ENCODE measurements at regions not wholly inside any gene's neighbourhood (a gene's known extent, or its start where the extent isn't known, plus 50 kb on each side); places are given as distances from the start of the nearest gene placed in this dataset.

DNA sequence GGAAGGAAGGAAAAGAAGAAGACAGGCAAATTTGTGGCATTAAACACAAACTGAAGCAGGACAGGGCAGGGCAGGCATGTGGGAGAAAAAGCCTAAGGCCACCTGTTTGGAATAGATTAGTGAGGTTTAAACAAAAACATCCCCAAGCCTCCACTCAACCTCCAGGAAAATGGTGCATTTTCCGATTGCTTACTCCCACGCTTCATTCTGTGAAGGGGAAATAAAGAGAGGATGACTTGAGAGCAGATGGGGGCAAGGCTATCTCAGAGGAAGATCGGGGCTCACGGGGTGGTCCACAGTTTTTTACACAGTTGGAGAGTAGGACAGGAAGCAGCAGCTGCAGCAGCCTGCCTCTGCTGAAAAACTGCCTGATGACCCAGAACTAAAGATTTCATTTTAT, 250.9 kb downstream of the DUSP6 start:
- DNase-seq (ENCODE audit: low read depth in 2 of 2) = no peak

DNA sequence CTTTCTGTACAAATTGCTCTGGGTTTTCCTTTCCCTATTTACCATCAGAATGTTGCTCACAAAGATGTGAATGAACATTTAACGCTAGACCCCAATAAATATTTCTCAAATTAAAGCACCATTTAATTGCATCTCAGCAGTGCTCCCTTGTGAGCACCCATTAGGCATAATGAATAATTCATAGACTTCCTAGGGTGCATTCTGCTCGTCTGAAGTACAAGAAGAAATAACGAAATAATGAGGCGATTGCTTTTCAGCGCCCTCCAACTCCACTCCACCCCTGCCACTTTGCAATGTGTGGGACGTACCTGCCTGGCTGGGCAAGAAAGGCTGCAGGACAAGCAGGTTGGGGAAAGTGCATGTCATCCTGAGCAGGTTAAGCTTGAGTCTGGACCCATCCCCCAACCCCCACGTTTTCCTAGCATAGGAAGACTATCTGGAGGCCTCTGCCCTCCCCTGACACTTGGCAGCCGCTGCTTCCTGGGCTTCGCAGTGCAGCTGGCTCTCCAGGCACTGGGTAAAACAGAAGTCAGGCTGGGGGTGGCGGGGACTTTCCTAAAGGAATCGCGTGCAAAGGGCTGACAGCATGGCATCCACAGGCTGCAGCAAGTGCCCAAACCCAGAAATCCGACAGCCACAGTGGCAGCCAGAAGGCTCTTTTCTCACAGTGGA, 253.7 kb downstream of the DUSP6 start:
- no peak for DNase-seq (ENCODE audit: low read depth in 2 of 2)

DNA sequence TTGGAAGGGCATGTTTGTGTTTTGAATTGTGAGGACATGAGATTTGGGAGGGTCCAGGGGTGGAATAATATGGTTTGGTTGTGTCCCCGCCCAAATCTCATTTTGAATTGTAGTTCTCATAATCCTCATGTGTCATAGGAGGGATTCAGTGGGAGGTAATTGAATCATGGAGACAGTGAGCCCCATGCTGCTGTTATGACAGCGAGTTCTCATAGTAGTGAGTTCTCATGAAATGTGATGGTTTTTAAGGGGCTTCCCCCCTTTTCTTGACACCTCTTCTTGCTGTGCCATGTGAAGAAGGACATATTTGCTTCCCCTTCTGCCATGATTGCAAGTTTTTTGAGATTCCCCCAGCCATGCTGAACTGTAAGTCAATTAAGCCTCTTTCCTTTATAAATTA, 260.0 kb downstream of the DUSP6 start:
- DNase-seq (ENCODE audit: low read depth in 2 of 2) = no peak

DNA sequence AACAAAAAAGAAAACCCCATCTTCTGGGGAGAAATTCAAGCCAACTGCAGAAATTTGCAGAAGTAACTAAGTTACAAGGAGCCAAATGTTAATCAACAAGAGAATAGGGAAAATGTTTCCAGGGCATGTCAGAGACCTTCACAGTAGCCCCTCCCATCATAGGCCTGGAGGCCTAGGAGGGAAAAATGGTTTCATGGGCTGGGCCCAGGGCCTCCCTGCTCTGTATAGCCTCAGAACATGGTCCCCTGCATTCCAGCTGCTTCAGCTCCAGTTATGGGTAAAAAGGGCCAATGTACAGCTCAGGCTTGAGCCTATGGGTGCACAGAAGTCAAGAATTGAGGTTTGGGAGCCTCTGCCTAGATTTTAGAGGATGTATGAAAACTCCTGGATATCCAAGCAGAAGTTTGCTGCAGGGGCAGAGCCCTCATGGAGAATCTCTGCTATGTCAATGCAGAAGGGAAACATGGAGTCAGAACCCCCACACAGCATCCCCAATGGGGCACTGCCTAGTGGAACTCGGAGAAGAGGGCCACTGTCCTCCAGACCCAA, 260.9 kb downstream of the DUSP6 start:
- DNase-seq (ENCODE audit: low read depth in 2 of 2) = no peak

DNA sequence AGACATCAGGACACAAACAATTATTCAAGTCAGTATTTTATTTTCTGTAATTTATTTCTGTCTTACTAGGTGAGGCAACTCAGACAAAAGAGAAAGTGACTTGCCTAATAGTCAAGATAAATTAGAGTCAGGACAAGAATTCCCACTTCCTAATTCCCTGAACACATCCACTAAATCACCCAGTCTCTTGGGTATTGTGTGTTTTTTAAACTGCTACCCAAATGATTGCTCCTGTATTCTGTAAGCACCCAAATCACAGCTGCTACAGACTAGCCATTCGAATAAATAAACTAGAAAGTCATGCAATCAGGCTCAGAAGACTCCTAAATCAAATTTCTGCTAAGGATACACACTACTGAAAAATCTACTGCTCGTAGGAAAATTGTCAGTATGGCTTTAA, 263.0 kb downstream of the DUSP6 start:
- DNase-seq (ENCODE audit: low read depth in 2 of 2) = no peak

DNA sequence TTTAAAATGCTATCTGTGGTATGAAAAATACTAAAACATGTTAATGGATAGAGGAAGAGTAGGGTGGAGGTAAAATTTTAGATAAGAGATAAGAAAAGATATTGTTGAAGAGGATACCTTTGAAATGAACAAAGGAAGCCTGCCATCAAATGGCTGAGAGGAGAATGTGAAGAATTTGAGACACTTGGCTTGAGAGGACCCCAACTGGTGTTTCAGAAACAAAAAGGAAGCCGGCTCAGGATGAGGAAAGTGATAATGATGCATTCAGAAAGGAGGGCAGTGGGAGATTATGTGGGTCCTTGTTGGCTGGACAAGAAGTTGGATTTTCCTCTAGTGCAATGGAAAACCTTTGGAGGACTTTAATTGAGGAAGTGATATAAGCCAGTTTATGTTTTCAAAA, 264.4 kb downstream of the DUSP6 start:
- DNase-seq (ENCODE audit: low read depth in 2 of 2) = no peak

DNA sequence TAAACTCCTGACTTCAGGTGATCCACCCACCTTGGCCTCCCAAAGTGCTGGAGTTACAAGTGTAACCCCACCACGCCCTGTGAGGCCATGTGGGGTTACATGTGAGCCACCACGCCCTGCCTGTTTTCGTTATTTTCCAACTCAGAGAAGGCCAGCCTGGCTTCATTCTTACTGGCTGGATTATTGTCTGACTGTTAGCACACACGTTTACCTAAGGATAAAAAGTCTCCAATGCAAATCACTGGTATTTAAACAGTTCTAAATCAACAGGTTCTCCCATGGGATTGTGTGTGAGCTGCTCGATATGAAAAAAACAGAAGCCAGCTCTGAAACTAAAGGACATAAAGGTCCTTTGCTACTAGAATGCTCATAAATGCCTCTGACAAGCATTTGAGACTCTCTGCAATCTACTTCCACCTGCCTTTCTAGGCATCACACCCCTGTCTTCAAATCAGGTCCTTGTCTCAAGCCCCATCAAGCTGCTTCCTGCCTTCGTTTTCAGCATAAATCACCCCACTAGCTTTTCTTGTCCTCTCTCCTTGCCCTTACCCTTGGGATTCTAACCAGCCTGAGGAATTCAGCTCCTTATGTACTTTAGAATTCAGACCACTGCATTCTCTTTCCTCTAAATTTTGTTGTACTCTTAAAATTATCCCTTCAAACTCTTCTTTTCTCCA, 265.0 kb downstream of the DUSP6 start:
- DNase-seq (ENCODE audit: low read depth in 2 of 2) = no peak

DNA sequence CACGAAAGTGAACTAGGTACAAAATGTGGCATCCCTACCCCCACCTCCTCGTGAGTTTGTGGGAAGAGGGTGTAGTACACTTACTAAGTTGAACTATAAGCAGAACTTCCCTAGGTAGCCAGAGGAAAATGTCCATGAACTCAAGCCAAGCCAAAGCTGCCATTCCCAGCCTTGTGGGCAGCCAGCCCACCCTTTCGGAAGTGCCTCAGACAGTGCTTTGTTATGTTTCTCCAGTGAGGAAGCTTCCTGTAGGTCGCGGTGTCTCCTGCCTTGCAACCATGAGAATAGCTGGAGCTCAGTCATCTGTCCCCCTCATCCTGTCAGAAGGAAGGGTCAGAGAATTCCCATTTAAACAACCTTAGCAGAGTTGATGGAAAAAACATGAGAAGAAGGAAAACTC, 266.9 kb downstream of the DUSP6 start:
- no peak for DNase-seq (ENCODE audit: low read depth in 2 of 2)

DNA sequence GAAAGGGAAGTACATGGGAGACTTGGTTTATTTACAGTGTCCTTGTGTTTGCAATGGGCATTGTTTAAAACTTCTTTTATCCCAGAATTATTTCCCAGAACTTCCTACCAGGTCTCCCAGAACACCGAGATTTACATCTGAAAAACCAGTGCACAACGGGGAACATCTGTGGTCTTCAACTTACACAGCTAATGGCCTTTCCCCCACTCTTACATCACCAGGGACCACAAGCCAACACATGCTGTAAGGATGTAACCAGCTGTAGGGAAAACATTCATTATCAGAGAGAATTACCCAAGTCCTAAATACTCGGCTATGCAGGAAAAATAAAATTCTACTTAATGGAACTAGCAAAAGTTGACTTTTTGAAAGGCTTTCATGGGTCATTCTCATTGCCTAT, 267.6 kb downstream of the DUSP6 start:
- no peak for DNase-seq (ENCODE audit: low read depth in 2 of 2)

DNA sequence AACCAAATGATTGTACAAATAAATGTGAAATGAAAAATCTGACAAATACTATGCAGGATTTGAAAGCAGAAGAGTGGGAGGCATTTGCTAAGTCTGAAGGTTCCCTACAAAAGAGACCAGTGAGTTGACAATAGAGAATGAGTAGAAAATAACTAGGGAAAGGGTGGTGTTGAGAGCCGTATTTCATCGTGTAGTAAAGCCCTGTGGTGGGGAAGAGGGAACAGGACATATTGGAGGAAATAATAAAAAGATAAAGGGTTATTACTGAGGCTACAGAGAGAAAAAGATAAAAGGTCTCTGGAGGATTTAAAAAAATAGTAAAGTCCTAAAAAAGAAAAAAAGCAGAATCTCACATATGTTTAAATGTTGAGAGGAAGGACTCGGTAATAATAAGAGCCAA, 268.8 kb downstream of the DUSP6 start:
- no peak for DNase-seq (ENCODE audit: low read depth in 2 of 2)

DNA sequence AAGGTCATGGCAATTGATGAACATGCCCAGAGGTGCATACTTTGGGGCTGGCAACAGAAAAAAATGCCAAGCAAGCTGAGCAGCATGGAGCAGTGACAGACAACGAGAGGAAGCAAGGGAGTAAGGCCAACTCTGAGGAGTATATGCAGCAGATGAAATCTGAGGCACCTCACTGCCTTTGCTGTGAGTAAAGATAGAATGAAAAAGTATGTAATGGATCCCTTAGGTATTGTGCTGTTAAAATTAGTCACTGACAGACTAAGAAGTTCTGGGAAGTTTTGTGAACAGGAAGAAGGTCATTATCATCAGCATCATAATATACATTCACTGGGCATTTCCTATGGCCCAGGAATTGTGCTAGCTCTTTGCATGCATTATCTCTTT, 269.9 kb downstream of the DUSP6 start:
- DNase-seq (ENCODE audit: low read depth in 2 of 2) = no peak

DNA sequence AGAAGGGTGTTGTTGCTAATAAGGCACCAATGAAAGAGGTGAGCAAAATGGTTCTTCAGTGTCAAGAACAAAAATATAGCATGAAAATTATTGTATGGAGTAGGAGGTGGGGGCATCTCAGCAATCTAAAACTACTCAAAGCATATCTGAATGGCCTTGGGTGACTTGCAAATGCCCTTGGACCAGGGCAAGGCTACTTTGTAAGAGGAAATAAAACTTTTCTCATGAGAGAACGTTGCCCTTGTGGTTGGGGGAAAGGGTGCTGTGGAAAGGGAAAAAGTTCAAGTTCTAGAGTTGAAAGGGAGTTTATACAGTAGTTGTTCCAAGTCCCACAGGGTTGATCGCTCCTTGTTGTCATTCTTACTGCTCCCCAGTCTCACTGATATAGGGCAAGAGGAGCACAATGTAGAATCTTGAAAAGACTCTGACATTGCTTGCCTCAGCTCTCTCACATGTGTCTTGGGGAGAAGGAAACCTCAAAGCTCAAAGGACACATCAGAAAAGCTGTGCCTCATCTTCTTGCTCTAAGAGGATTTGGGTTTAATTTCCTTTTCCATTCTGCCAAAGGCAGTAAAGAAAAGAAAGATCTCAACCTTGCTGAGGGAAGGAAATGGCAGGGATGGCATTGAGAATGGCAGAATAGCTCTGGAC, 270.5 kb downstream of the DUSP6 start:
- no peak for DNase-seq (ENCODE audit: low read depth in 2 of 2)

DNA sequence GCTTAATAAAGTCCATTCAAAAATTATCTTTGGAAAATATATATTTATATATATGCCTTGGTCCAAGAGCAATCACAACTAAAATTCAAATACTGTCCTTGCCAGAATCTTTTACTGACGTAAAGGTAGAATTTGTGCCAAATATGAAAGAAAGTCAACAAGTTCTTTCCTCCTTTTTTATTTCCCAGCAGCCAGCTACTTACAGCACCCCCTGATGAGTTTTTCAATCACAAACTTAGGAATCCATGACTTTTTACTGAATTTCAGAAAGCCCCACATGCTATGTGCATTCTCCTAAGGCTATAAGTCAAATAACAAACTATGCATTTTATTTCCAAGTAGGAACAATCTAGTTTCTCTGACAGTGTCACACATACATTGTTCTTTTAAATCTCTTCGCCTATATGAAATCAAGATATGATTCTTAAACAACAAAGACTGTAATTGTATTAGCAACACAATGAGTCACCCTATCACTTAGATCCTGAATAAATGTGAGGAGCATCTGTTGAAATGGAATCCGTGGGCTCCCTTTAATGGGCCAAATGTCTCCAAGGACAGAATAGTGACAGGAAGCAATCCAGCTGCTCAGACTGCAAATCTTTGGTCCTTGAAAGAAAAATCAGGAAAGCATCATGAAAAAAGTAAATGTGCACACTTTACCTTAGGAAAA, 271.4 kb downstream of the DUSP6 start:
- no peak for DNase-seq (ENCODE audit: low read depth in 2 of 2)

DNA sequence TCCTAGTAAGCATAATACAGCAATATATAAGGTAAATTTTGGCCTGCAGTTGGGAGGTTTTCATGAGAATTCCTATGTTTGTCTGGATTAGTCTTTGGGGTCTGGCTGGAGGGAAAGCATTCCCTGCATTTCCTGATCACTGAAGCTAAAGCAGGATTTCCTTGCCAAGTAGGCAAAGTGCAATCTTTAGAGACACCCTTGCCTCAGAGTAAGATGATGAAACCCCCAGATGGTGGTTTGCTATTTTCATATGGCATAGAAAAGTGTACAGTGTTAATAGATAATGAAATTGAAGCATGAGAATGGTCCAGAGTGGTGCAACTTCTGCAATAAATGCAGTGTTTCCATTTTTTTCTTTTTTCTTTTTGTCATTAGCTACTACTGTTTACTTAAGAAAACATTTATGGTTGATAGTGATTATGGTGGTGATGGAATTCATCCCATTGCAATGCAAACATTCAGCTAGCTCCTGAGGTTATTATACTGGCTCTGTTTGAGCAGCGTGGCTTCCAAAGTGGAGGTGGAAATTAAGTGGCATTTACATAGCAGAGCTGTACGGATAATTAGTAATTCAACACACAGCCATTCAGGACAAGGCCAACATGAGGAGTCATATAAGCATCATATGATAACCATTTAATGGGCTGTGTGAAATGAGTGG, 276.3 kb downstream of the DUSP6 start:
- no peak for DNase-seq (ENCODE audit: low read depth in 2 of 2)

DNA sequence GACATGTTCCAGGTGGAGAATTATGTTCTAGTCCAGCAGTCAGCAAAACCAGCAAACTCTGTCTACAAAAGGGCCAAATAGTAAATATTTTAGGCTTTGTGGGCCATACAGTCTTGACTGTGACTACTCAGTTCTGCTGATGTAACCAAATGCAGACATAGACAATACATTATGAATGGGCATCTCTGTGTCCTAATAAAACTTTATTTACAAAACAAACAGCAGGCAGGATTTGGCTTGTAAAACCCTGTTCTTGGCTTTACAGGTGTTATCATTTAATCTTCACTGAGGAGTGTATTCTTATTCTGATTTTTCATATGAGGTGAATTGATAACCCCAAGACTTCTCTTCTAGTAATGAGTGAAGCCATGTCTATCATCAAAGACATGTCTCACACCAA, 278.6 kb downstream of the DUSP6 start:
- no peak for DNase-seq (ENCODE audit: low read depth in 2 of 2)

DNA sequence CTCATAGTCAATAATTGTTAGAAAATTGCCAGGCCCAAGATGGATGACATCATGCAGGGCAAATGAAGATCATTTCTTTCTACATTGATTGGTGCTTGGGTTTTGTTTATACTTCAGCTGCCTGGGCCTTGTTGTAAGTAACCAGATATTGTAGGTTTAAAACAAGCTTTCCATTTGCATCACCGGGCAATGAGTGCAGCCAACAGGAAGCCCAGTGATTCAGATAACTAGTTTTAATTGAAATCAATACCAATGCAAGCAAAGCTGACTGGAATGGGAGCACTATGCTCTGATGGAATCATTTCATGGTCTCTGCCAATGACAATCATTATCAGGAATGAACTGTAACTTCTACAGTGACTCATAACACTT, 279.3 kb downstream of the DUSP6 start:
- DNase-seq (ENCODE audit: low read depth in 2 of 2) = no peak

DNA sequence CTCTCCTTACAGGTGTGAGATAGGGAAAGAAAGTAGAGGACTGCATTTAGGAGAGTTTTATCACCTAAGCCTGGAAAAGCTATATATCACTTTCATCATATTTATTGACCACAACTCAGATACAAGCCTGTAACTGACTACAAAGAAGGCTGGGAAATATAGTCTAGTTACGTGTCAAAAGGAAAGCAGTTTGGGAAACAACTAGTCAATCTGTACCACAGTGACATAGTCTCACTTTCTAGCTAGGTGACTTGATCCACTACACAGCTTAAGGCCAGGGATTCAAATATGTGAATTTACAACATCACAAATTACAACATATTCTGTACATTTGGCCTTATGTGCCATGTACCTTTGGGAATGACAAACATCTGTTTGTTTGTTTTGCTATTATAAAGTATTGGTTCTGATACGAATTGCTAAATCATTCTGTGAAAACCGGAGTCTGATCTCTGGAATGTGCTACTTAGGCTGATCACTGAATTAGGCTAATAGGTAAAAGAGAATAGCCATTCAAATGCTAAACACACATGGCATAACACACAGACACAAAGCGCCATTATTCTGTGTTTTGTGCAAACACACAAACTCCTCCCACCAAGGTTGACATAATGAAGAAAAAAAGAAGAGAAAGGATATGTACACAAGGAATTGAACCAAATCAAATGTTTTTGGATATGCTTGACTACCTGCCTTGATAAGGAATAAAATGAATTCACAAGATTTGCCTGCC, 279.8 kb downstream of the DUSP6 start:
- DNase-seq (ENCODE audit: low read depth in 2 of 2) = no peak

DNA sequence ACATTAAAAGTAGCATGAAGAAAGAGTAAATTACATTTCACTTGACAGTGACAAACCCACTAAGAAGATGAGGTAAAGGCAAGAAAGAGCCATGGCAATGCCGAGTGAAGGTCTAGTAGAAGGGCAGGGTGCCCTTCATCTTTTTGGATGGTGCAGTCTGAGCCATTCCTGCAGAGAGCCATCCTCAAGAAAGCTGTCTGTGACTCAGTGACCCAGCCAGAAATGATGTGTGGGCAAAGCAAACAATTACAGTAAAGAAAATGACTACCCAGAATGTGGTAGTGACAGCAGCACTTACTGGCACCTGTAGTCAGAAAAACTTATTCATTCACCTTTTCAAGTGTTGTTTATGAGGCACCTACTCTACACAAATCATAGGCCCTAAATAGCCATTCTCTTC, 281.7 kb downstream of the DUSP6 start:
- no peak for DNase-seq (ENCODE audit: low read depth in 2 of 2)

DNA sequence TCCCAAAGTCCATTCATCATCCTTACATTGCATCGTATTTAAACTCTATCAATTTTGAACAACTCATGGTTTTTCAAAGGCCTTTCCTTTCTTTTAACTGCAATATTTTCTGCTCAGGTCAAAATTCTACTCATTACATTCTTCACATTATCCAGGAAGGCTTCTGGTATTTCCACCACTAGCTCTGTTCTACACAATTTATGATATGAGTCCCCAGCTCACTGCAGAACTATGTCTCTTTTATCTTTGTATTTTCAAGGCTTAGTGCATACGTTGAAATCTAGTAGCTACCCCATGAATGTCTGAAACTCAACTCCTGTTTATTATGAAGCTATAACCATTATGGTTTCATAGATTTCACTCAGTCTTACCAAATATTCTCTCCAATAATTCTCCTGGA, 282.9 kb downstream of the DUSP6 start:
- DNase-seq (ENCODE audit: low read depth in 2 of 2) = no peak

DNA sequence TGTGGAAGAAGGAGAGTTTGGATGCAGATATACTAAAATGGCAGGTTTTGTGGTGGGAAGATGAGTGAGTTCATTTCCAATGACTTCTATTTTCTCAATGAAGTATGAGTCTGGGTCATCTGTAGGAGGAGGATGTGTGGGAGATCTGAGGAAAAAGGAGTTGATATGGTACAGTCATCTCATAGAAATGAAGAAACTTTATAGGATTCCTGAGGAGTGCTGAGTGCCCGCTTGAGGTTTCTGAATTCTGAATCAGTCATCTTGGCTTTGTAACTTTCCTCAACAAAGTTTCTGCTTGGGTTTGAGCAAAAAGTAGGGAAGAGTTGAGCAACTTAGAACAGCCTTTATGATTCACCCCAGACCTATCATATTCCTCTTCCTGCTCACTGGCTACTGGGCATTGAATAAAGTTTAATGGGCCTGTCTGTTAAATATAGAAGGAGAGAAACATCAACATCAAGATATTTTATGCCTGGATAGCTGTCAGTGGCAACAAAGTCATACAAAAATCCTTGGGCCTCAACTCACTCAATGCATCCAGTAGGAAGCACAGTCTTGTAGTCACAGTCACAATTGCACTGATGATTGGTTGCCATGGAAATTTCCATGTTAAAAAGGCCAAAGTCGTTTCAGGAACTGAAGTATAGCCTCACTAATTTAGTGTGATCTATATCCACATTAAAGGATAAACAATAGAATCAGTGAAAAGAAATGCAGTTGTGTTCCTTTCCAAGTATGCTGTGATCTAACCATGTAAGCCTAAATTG, 284.7 kb downstream of the DUSP6 start:
- DNase-seq (ENCODE audit: low read depth in 2 of 2) = no peak

DNA sequence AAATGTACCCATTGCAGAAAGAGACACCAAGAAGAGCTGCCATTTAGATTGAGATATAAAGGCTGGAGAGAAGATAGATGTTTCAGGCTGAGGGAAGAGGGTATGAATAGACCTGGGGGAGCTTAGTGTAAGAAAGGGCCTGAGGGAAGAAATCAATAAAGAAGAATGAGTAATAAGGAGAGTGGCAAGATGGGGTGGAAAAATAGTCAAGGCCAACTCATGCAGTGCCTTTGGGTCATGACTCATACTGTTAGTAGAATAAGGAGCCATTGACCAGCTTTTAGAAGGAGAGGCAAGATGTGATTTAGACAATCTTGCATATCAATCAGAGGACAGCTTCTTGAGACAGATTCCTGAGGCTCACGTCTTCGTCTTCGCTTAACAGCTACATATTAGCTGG, 287.5 kb downstream of the DUSP6 start:
- DNase-seq (ENCODE audit: low read depth in 2 of 2) = no peak
